HEK293 (cell line): ENCODE measurements at regions not wholly inside any gene's neighbourhood (a gene's known extent, or its start where the extent isn't known, plus 50 kb on each side); places are given as distances from the start of the nearest gene placed in this dataset.

Source experiments
- CTCF ChIA-PET: fragments of 350-600 bp; formaldehyde crosslinking; extraction: SDS; loops from one replicate; lab custom pipeline; 2021; ENCODE audit warnings: antibody characterized with exemption; lab: Yijun Ruan, JAX
- POLR2A ChIA-PET: fragments of 300-600 bp; formaldehyde crosslinking; extraction: SDS; loops from one replicate; lab custom pipeline; 2020; ENCODE audit warnings: antibody characterized with exemption, inconsistent platforms; lab: Yijun Ruan, JAX
- H3K27ac ChIP-seq: fragments of 200-500 bp; sonication (Bioruptor generic); 2 replicates; pipeline ENCODE4 v1.5.1; 2014; ENCODE audit warnings: low read depth, low read length, control low read depth, inconsistent platforms; ENCODE audit errors: extremely low read depth
- H3K36me3 ChIP-seq, 2 experiments: fragments of 200-500 bp in 1 of 2; sonication (Bioruptor generic) in 1 of 2; 1 replicate in 1 of 2; 2 replicates in 1 of 2; pipeline ENCODE4 v1.5.1; 2014 to 2017; ENCODE audit warnings: inconsistent platforms in 2 of 2, low read length in 2 of 2; ENCODE audit not compliant: control insufficient read depth in 2 of 2, insufficient read depth in 1 of 2
- H3K4me1 ChIP-seq: fragments of 200-500 bp; sonication (Bioruptor generic); 2 replicates; pipeline ENCODE4 v1.5.1; 2014; ENCODE audit warnings: mild to moderate bottlenecking, low read length, inconsistent platforms; ENCODE audit not compliant: control insufficient read depth, insufficient read depth
- H3K4me3 ChIP-seq: 2 replicates; pipeline ENCODE4 v1.5.1; 2011; ENCODE audit warnings: low read depth, mild to moderate bottlenecking, control low read depth, low read length, moderate library complexity
- H3K9me3 ChIP-seq: fragments of 200-500 bp; sonication (Bioruptor generic); 2 replicates; pipeline ENCODE4 v1.5.1; 2014; ENCODE audit warnings: low read depth, low read length, inconsistent platforms; ENCODE audit not compliant: control insufficient read depth, insufficient read depth
- KLF10 ChIP-seq: fragments of 450-650 bp; IDR thresholded peaks from 2 replicates; pipeline ENCODE4 v1.5.1; 2018; ENCODE audit warnings: missing biosample characterization, mild to moderate bottlenecking, missing genetic modification characterization
- KLF7 ChIP-seq: fragments of 450-650 bp; formaldehyde crosslinking; IDR thresholded peaks from 2 replicates; pipeline ENCODE4 v1.5.1; 2016; ENCODE audit warnings: missing biosample characterization, missing genetic modification characterization, borderline replicate concordance
- KLF8 ChIP-seq: fragments of 450-650 bp; formaldehyde crosslinking; IDR thresholded peaks from 2 replicates; pipeline ENCODE4 v1.5.1; 2016; ENCODE audit warnings: missing biosample characterization, missing genetic modification characterization
- SCRT2 ChIP-seq: fragments of 450-650 bp; formaldehyde crosslinking; IDR thresholded peaks from 2 replicates; pipeline ENCODE4 v1.5.1; 2016; ENCODE audit warnings: missing biosample characterization, missing genetic modification characterization
- SP2 ChIP-seq: fragments of 450-650 bp; formaldehyde crosslinking; IDR thresholded peaks from 2 replicates; pipeline ENCODE4 v1.5.1; 2016; ENCODE audit warnings: missing biosample characterization, missing genetic modification characterization
- ZBTB7A ChIP-seq: fragments of 450-650 bp; formaldehyde crosslinking; IDR thresholded peaks from 2 replicates; pipeline ENCODE4 v1.5.1; 2016; ENCODE audit warnings: low read depth, missing biosample characterization, missing genetic modification characterization
- ZNF211 ChIP-seq: fragments of 450-650 bp; formaldehyde crosslinking; IDR thresholded peaks from 2 replicates; pipeline ENCODE4 v1.5.1; 2016; ENCODE audit warnings: low read depth, missing biosample characterization, missing genetic modification characterization
- ZNF266 ChIP-seq: fragments of 450-650 bp; formaldehyde crosslinking; IDR thresholded peaks from 2 replicates; pipeline ENCODE4 v1.5.1; 2016; ENCODE audit warnings: missing biosample characterization, missing genetic modification characterization, low read depth
- ZNF274 ChIP-seq, 2 experiments: fragments of 200-500 bp in 1 of 2; fragments of 450-650 bp in 1 of 2; sonication (Bioruptor generic) in 1 of 2; formaldehyde crosslinking in 1 of 2; IDR thresholded peaks; 2 replicates each; pipeline versions ENCODE4 v1.5.1 to v1.6.1; 2014 to 2016; ENCODE audit warnings: borderline replicate concordance in 1 of 2, inconsistent platforms in 1 of 2, low read length in 1 of 2, missing biosample characterization in 1 of 2, missing genetic modification characterization in 1 of 2
- ZNF48 ChIP-seq: fragments of 450-650 bp; formaldehyde crosslinking; IDR thresholded peaks from 2 replicates; pipeline ENCODE4 v1.5.1; 2016; ENCODE audit warnings: missing biosample characterization, missing genetic modification characterization
- ZNF501 ChIP-seq: fragments of 450-650 bp; formaldehyde crosslinking; IDR thresholded peaks from 2 replicates; pipeline ENCODE4 v1.5.1; 2016; ENCODE audit warnings: missing biosample characterization, missing genetic modification characterization
- ZNF571 ChIP-seq: fragments of 450-650 bp; formaldehyde crosslinking; IDR thresholded peaks from 2 replicates; pipeline ENCODE4 v1.5.0; 2017; ENCODE audit warnings: missing biosample characterization, missing genetic modification characterization
- ZNF610 ChIP-seq: fragments of 450-650 bp; formaldehyde crosslinking; IDR thresholded peaks from 2 replicates; pipeline ENCODE4 v1.5.1; 2016; ENCODE audit warnings: missing biosample characterization, missing genetic modification characterization, borderline replicate concordance
- ZNF660 ChIP-seq: fragments of 450-650 bp; IDR thresholded peaks from 2 replicates; pipeline ENCODE4 v1.5.1; 2018; ENCODE audit warnings: missing biosample characterization, mild to moderate bottlenecking, missing genetic modification characterization
- TF ChIP-seq, protein P1 (sequence below): fragments of 450-650 bp; formaldehyde crosslinking; IDR thresholded peaks from 2 replicates; pipeline ENCODE4 v1.5.1; 2017; ENCODE audit warnings: missing biosample characterization, missing genetic modification characterization
- TF ChIP-seq, protein P2 (sequence below): fragments of 450-650 bp; formaldehyde crosslinking; IDR thresholded peaks from 2 replicates; pipeline ENCODE4 v1.5.1; 2016; ENCODE audit warnings: missing biosample characterization, missing genetic modification characterization
- TF ChIP-seq, protein P3 (sequence below): fragments of 450-650 bp; formaldehyde crosslinking; IDR thresholded peaks from 2 replicates; pipeline ENCODE4 v1.5.1; 2016; ENCODE audit warnings: missing biosample characterization, missing genetic modification characterization
- TF ChIP-seq, protein P4 (sequence below): fragments of 450-650 bp; formaldehyde crosslinking; IDR thresholded peaks from 2 replicates; pipeline ENCODE4 v1.5.1; 2017; ENCODE audit warnings: missing biosample characterization, missing genetic modification characterization
- TF ChIP-seq, protein P5 (sequence below): fragments of 450-650 bp; formaldehyde crosslinking; IDR thresholded peaks from 2 replicates; pipeline ENCODE4 v1.5.1; 2016; ENCODE audit warnings: missing biosample characterization, missing genetic modification characterization

DNA sequence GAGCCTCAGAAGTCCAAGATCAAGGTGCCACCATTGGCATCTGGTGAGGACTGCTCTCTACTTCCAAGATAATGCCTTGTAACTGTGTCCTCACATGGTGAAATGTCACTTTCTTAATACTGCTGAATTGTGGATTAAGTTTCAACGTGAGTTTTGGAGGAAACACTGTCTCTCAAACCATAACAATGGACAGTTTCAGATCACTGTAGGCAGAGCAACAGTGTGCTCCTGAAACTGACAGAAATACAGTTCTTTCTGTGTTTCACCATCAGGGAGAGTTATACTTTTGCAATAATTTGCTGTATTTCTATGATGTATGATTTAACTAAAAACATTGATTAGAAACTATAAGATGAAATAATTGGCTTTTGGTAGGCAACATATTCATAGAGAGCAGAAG lies 1780.5 kb upstream of the CDH6 start (continued):
- TF ChIP-seq KLF8: no peak
- TF ChIP-seq ZNF211 (tag by site-specific recombination): no peak
- TF ChIP-seq, protein P1, sequence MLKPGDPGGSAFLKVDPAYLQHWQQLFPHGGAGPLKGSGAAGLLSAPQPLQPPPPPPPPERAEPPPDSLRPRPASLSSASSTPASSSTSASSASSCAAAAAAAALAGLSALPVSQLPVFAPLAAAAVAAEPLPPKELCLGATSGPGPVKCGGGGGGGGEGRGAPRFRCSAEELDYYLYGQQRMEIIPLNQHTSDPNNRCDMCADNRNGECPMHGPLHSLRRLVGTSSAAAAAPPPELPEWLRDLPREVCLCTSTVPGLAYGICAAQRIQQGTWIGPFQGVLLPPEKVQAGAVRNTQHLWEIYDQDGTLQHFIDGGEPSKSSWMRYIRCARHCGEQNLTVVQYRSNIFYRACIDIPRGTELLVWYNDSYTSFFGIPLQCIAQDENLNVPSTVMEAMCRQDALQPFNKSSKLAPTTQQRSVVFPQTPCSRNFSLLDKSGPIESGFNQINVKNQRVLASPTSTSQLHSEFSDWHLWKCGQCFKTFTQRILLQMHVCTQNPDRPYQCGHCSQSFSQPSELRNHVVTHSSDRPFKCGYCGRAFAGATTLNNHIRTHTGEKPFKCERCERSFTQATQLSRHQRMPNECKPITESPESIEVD (tag by site-specific recombination): no peak
- no peak for TF ChIP-seq KLF7 (tag by site-specific recombination)
- TF ChIP-seq ZNF274 (IDR thresholded peaks at IDR 0.05; ENCODE audit: low read length): no peak
- TF ChIP-seq ZNF274 (tag by site-specific recombination; IDR thresholded peaks at IDR 0.05; ENCODE audit: borderline replicate concordance): no peak
- TF ChIP-seq, protein P2, sequence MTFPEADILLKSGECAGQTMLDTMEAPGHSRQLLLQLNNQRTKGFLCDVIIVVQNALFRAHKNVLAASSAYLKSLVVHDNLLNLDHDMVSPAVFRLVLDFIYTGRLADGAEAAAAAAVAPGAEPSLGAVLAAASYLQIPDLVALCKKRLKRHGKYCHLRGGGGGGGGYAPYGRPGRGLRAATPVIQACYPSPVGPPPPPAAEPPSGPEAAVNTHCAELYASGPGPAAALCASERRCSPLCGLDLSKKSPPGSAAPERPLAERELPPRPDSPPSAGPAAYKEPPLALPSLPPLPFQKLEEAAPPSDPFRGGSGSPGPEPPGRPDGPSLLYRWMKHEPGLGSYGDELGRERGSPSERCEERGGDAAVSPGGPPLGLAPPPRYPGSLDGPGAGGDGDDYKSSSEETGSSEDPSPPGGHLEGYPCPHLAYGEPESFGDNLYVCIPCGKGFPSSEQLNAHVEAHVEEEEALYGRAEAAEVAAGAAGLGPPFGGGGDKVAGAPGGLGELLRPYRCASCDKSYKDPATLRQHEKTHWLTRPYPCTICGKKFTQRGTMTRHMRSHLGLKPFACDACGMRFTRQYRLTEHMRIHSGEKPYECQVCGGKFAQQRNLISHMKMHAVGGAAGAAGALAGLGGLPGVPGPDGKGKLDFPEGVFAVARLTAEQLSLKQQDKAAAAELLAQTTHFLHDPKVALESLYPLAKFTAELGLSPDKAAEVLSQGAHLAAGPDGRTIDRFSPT (tag by site-specific recombination): no peak
- TF ChIP-seq ZNF610: no peak
- TF ChIP-seq ZBTB7A: no peak
- no peak for TF ChIP-seq SCRT2 (tag by site-specific recombination)
- no peak for TF ChIP-seq ZNF571 (tag by site-specific recombination)
- no peak for TF ChIP-seq ZNF266 (tag by site-specific recombination)
- no peak for TF ChIP-seq ZNF48

DNA sequence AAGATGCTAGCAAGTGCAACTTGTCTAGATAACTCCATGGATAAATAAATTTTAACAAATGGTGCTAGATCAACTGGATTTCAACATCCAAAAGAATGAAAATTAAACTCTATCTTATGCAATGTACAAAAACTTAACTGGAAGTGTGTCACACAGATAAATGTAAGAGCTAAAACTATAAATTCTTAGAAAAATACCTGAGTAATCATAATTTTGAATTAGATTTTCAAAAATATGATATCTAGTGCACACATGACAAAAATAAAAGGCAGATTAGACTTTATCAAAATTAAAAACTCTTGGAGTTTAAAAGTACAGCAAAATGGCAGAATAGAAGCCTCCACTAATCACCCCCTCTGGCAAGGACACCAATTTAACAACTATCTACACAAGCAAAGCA lies 1791.2 kb upstream of the CDH6 start:
- H3K4me1 ChIP-seq: no peaks in the 10 kb centered on the region
- POLR2A ChIA-PET: no interaction called here

More for the DNA sequence above, 1791.2 kb upstream of the CDH6 start:
- no peak for TF ChIP-seq SP2 (tag by site-specific recombination)
- TF ChIP-seq, protein P3, sequence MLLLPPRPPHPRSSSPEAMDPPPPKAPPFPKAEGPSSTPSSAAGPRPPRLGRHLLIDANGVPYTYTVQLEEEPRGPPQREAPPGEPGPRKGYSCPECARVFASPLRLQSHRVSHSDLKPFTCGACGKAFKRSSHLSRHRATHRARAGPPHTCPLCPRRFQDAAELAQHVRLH (tag by site-specific recombination): no peak
- no peak for TF ChIP-seq ZNF501
- TF ChIP-seq, protein P4, sequence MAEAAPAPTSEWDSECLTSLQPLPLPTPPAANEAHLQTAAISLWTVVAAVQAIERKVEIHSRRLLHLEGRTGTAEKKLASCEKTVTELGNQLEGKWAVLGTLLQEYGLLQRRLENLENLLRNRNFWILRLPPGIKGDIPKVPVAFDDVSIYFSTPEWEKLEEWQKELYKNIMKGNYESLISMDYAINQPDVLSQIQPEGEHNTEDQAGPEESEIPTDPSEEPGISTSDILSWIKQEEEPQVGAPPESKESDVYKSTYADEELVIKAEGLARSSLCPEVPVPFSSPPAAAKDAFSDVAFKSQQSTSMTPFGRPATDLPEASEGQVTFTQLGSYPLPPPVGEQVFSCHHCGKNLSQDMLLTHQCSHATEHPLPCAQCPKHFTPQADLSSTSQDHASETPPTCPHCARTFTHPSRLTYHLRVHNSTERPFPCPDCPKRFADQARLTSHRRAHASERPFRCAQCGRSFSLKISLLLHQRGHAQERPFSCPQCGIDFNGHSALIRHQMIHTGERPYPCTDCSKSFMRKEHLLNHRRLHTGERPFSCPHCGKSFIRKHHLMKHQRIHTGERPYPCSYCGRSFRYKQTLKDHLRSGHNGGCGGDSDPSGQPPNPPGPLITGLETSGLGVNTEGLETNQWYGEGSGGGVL (tag by site-specific recombination): no peak
- TF ChIP-seq ZNF660 (tag by site-specific recombination): no peak
- TF ChIP-seq, protein P5, sequence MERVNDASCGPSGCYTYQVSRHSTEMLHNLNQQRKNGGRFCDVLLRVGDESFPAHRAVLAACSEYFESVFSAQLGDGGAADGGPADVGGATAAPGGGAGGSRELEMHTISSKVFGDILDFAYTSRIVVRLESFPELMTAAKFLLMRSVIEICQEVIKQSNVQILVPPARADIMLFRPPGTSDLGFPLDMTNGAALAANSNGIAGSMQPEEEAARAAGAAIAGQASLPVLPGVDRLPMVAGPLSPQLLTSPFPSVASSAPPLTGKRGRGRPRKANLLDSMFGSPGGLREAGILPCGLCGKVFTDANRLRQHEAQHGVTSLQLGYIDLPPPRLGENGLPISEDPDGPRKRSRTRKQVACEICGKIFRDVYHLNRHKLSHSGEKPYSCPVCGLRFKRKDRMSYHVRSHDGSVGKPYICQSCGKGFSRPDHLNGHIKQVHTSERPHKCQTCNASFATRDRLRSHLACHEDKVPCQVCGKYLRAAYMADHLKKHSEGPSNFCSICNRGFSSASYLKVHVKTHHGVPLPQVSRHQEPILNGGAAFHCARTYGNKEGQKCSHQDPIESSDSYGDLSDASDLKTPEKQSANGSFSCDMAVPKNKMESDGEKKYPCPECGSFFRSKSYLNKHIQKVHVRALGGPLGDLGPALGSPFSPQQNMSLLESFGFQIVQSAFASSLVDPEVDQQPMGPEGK (tag by site-specific recombination): no peak
- TF ChIP-seq KLF10 (tag by site-specific recombination): no peak
- CTCF ChIA-PET: interaction anchor here (0.6 to 0.7 kb wide), 2 partner anchors 61 to 94 kb away, joined by 3 to 4 read pairs; no protein-coding TSS in a partner anchor
- no peak overlapping the region for H3K4me3 ChIP-seq
- peaks cover 3% of the 10 kb centered on the region; the same call in 1 of the 2 replicates for H3K9me3 ChIP-seq
- no peaks in the 10 kb centered on the region for H3K36me3 ChIP-seq
- no peak overlapping the region for H3K27ac ChIP-seq
